HFFc6 (cell line): ENCODE measurements at regions not wholly inside any gene's neighbourhood (a gene's known extent, or its start where the extent isn't known, plus 50 kb on each side); places are given as distances from the start of the nearest gene placed in this dataset.

Source experiments
- DNase-seq: peaks from one replicate; pipeline ENCODE4 v3.0.0-alpha.2; 2018
- H3K27ac Mint-ChIP-seq: 2 replicates; pipeline ENCODE4 v1.8.0; 2020; ENCODE audit warnings: mild to moderate bottlenecking, mixed read lengths
- H3K27me3 Mint-ChIP-seq: 2 replicates; pipeline ENCODE4 v1.8.0; 2021; ENCODE audit warnings: mild to moderate bottlenecking, moderate library complexity, mixed read lengths; ENCODE audit not compliant: insufficient read depth
- H3K36me3 Mint-ChIP-seq: 2 replicates; pipeline ENCODE4 v1.8.0; 2021; ENCODE audit warnings: low read depth, mixed read lengths
- H3K4me1 Mint-ChIP-seq: 2 replicates; pipeline ENCODE4 v1.8.0; 2020; ENCODE audit warnings: low read depth, mixed read lengths
- H3K4me3 Mint-ChIP-seq: 2 replicates; pipeline ENCODE4 v1.8.0; 2020; ENCODE audit warnings: mild to moderate bottlenecking, moderate library complexity, mixed read lengths
- H3K9me3 Mint-ChIP-seq: 2 replicates; pipeline ENCODE4 v1.8.0; 2020; ENCODE audit warnings: mild to moderate bottlenecking, mixed read lengths
- TF ChIP-seq, protein P1 (sequence below): fragments of 200-600 bp; sonication (generic); IDR thresholded peaks from 2 replicates; pipeline ENCODE4 v1.5.0; 2021; ENCODE audit warnings: antibody characterized with exemption, mild to moderate bottlenecking

DNA sequence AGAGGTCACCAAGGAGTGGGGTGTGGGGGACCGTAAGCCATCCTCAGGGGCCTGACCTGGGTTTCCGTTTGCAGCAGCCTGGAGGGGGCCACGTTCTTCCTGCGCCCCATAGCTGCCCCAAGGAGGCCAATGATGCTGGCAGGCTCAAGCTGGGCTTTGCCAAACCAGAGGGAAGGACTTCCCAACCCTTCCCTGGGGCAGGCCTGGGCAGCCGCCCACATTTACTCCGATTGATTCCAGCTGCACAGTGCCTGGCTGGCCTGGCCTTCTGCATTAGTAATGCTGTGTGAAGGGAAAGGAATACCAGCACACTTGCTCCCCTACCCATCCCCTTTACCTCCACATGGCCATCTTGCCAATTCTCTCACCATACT is 360.6 kb upstream of the SLC14A2 start:
- Mint-ChIP-seq H3K36me3 (no peaks in the 10 kb centered on the region), H3K9me3 (no peaks in the 10 kb centered on the region), H3K27me3 (peaks cover 2% of the 10 kb centered on the region; the same call in 1 of the 2 replicates), H3K27ac (peak overlapping the region; percentile 79), H3K4me1 (peaks cover 55% of the 10 kb centered on the region), H3K4me3 (peak overlapping the region; percentile 31)
- TF ChIP-seq, protein P1, sequence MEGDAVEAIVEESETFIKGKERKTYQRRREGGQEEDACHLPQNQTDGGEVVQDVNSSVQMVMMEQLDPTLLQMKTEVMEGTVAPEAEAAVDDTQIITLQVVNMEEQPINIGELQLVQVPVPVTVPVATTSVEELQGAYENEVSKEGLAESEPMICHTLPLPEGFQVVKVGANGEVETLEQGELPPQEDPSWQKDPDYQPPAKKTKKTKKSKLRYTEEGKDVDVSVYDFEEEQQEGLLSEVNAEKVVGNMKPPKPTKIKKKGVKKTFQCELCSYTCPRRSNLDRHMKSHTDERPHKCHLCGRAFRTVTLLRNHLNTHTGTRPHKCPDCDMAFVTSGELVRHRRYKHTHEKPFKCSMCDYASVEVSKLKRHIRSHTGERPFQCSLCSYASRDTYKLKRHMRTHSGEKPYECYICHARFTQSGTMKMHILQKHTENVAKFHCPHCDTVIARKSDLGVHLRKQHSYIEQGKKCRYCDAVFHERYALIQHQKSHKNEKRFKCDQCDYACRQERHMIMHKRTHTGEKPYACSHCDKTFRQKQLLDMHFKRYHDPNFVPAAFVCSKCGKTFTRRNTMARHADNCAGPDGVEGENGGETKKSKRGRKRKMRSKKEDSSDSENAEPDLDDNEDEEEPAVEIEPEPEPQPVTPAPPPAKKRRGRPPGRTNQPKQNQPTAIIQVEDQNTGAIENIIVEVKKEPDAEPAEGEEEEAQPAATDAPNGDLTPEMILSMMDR, result no peak
- no peak for DNase-seq

DNA sequence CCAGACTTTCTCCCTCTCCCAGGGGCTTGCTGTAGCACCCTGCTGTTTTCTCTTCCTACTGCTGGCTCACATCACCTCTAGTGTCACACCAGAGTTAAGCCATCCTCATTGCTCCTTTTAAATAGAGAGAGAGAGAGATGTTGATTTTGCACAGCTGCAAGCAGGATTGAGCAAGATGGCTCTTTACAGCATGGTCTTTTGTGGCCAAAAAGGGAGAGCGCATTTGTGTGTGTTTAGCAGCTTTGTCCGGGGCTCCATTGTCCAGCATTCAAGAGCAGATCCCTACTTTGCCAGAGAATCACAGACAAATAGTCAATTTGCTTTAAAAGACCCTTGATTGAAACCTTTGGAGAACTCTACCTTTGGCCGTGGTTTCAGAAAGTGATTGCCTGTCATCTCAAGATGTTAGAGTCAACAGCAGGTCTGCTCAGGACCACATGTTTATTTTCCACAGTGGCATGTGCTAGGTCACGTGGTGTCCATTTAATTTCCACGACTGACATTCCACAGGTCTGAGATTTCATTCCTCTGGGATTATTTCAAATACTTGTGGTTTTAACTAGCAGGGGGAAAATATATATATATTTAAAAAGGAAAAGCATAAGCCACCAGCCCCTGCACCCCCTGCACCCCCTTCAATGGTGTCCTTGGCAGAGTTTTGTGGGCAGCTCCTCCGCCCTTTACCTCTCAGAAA is 359.9 kb upstream of the SLC14A2 start:
- Mint-ChIP-seq H3K27me3 (peaks cover 2% of the 10 kb centered on the region; the same call in 1 of the 2 replicates), H3K9me3 (no peaks in the 10 kb centered on the region), H3K4me1 (peaks cover 54% of the 10 kb centered on the region), H3K36me3 (no peaks in the 10 kb centered on the region), H3K27ac (peak overlapping the region; percentile 79), H3K4me3 (peak overlapping the region; percentile 31)
- peak; percentile 87 for DNase-seq
- TF ChIP-seq, protein P1, result no peak

DNA sequence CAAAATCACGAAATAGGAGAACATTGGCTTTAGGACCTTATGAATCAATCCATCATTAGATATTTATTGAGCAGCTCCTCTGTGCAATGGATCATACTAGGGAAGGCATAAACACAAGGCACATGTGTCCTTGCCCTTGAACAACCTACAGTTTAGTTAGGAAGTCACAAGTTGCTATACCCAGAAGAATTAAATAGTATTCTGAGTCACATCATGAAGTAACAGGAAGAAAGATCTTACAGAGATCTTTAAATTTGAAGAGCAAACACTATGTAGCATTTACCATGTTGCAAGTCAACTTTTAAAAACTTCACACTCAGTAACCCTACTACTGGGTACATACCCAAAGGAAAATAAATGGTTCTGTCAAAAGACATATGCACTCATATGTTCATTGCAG is 355.2 kb upstream of the SLC14A2 start:
- Mint-ChIP-seq H3K9me3 (no peaks in the 10 kb centered on the region), H3K27ac (no peak overlapping the region), H3K4me1 (peaks cover 30% of the 10 kb centered on the region), H3K4me3 (no peak overlapping the region), H3K36me3 (no peaks in the 10 kb centered on the region), H3K27me3 (peaks cover 6% of the 10 kb centered on the region)
- TF ChIP-seq, protein P1, result no peak
- no peak for DNase-seq

DNA sequence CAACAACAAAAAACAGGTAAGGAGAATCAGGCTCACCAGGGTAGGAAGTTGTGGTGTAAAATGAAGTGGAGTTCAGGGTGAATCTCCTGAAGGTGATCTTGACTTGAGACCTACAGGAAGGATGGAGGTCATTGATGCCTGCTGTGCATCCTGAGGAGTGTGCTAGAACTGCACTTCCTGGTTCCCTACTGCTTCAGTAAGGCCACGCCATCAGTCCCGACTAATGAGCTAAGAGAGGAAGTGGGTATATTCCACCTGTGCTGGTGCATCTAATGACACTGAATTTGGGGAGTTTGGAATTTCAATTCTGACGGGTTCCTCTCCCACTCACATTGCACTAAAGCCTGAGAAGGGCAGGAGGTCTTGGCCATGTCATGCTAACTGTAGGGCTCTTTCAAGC is 349.3 kb upstream of the SLC14A2 start:
- Mint-ChIP-seq H3K27ac (no peak overlapping the region), H3K9me3 (no peaks in the 10 kb centered on the region), H3K4me3 (no peak overlapping the region), H3K36me3 (no peaks in the 10 kb centered on the region), H3K27me3 (peaks cover 7% of the 10 kb centered on the region), H3K4me1 (no peaks in the 10 kb centered on the region; the same call in 1 of the 2 replicates)
- no peak for DNase-seq
- TF ChIP-seq, protein P1, result no peak

DNA sequence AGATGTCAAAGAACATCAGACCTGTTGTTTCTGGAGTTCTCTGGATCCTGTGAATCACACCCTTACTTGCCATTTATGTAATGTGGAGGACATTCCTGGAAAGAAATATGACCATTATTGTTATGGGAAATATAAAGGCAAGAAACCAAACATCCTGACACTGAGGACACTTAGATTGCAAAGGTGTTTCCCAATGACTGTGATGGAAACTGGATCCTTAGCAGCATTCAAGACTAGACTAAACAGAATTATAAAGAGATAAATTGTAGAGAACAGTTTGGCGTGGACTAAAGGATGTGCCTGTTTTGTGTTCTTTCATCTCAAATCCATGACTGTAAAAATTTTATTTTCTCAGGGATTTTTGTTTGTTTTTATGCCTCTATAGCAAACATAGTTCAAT is 347.7 kb upstream of the SLC14A2 start:
- Mint-ChIP-seq H3K4me3 (no peak overlapping the region), H3K9me3 (no peaks in the 10 kb centered on the region), H3K36me3 (no peaks in the 10 kb centered on the region), H3K27me3 (peaks cover 7% of the 10 kb centered on the region), H3K27ac (no peak overlapping the region), H3K4me1 (no peaks in the 10 kb centered on the region; the same call in 1 of the 2 replicates)
- DNase-seq, result no peak
- TF ChIP-seq, protein P1, result no peak
